A549 (cell line): ENCODE measurements at regions not wholly inside any gene's neighbourhood (a gene's known extent, or its start where the extent isn't known, plus 50 kb on each side); places are given as distances from the start of the nearest gene placed in this dataset.

ENCODE experiments used
- BHLHE40 ChIP-seq: IDR thresholded peaks from 2 replicates; pipeline ENCODE4 v1.6.1; 2012; ENCODE audit warnings: low read depth, low read length, inconsistent platforms
- CTCF ChIP-seq: fragments of >200 bp; sonication (Bioruptor Twin); formaldehyde crosslinking; IDR thresholded peaks from 3 replicates; pipeline ENCODE4 v1.5.1; 2016
- EHF ChIP-seq: fragments of 250-450 bp; sonication (Bioruptor Pico); IDR thresholded peaks from 2 replicates; pipeline ENCODE4 v1.5.0; 2020; ENCODE audit warnings: mild to moderate bottlenecking
- EHMT2 ChIP-seq: fragments of 200-600 bp; sonication (generic); IDR thresholded peaks from 2 replicates; pipeline ENCODE4 v1.6.1; 2016; ENCODE audit warnings: antibody characterized with exemption, low read depth, mild to moderate bottlenecking, moderate library complexity
- ELK1 ChIP-seq: fragments of 150-350 bp; IDR thresholded peaks from 2 replicates; pipeline ENCODE4 v1.6.1; 2014; ENCODE audit warnings: low read depth, mild to moderate bottlenecking, low read length
- FOSB ChIP-seq: fragments of 250-450 bp; sonication (Bioruptor Pico); IDR thresholded peaks from 2 replicates; pipeline ENCODE4 v1.5.0; 2020; ENCODE audit warnings: mild to moderate bottlenecking, moderate library complexity
- HDAC2 ChIP-seq: fragments of 200-600 bp; sonication (generic); IDR thresholded peaks from 2 replicates; pipeline ENCODE4 v1.6.1; 2016
- HOXB13 ChIP-seq: fragments of 250-450 bp; sonication (Bioruptor Pico); IDR thresholded peaks from 2 replicates; pipeline ENCODE4 v1.5.0; 2020; ENCODE audit warnings: low read depth, mild to moderate bottlenecking, moderate library complexity
- HOXB5 ChIP-seq: fragments of 250-450 bp; sonication (Bioruptor Pico); IDR thresholded peaks from 2 replicates; pipeline ENCODE4 v1.5.0; 2020; ENCODE audit warnings: mild to moderate bottlenecking, moderate library complexity
- KDM1A ChIP-seq: fragments of 200-600 bp; sonication (generic); IDR thresholded peaks from 2 replicates; pipeline ENCODE4 v1.6.1; 2016; ENCODE audit warnings: low read depth, mild to moderate bottlenecking
- KDM5A ChIP-seq: fragments of 200-600 bp; sonication (generic); IDR thresholded peaks from 2 replicates; pipeline ENCODE4 v1.6.1; 2016; ENCODE audit warnings: antibody characterized with exemption, mild to moderate bottlenecking
- POLR2A ChIP-seq: IDR thresholded peaks from 2 replicates; pipeline ENCODE4 v1.6.1; 2012; ENCODE audit warnings: mild to moderate bottlenecking, low read length
- RNF2 ChIP-seq: fragments of 200-600 bp; sonication (generic); IDR thresholded peaks from 2 replicates; pipeline ENCODE4 v1.6.1; 2016; ENCODE audit warnings: low read depth, mild to moderate bottlenecking, antibody characterized with exemption, moderate library complexity, borderline replicate concordance
- SMC3 ChIP-seq: fragments of >200 bp; sonication (Bioruptor Twin); formaldehyde crosslinking; IDR thresholded peaks from 3 replicates; pipeline ENCODE4 v1.6.1; 2018; ENCODE audit warnings: inconsistent platforms

GRCh38 chr20:43397147-43397546 lies 60.5 kb upstream of the SRSF6 start:
- TF ChIP-seq CTCF, result no peak
- no peak for TF ChIP-seq KDM5A
- no peak for TF ChIP-seq POLR2A
- no peak for TF ChIP-seq SMC3
- no peak for TF ChIP-seq FOSB (CRISPR knock-in tag)
- no peak for TF ChIP-seq KDM1A
- no peak for TF ChIP-seq HOXB13 (CRISPR knock-in tag)
- TF ChIP-seq ELK1, result no peak
- TF ChIP-seq HOXB5, result no peak
- TF ChIP-seq EHMT2, result no peak
- TF ChIP-seq RNF2, result no peak
- no peak for TF ChIP-seq EHF
- TF ChIP-seq BHLHE40, result no peak
- TF ChIP-seq HDAC2, result no peak
